Panc1 (cell line): ENCODE measurements at regions not wholly inside any gene's neighbourhood (a gene's known extent, or its start where the extent isn't known, plus 50 kb on each side); places are given as distances from the start of the nearest gene placed in this dataset.
"Not testable (repeated sequence)": the region's sequence is repeated elsewhere in the genome, so short reads cannot be mapped to it uniquely, and the experiment has no call there.

Source experiments
- CTCF ChIP-seq: fragments of 450-650 bp; IDR thresholded peaks from 2 replicates; pipeline ENCODE4 v1.5.1; 2017; ENCODE audit warnings: mild to moderate bottlenecking
- POLR2AphosphoS5 ChIP-seq: IDR thresholded peaks from 2 replicates; pipeline ENCODE4 v1.6.1; 2012; ENCODE audit warnings: mild to moderate bottlenecking, low read depth, low read length, moderate library complexity
- SIN3A ChIP-seq: IDR thresholded peaks from 2 replicates; pipeline ENCODE4 v1.6.1; 2012; ENCODE audit warnings: low read depth, mild to moderate bottlenecking, low read length, moderate library complexity, borderline replicate concordance; ENCODE audit not compliant: insufficient read depth
- TCF7L2 ChIP-seq: IDR thresholded peaks from 2 replicates; pipeline ENCODE4 v1.6.1; 2011; ENCODE audit warnings: mild to moderate bottlenecking, low read depth, low read length, inconsistent platforms

DNA sequence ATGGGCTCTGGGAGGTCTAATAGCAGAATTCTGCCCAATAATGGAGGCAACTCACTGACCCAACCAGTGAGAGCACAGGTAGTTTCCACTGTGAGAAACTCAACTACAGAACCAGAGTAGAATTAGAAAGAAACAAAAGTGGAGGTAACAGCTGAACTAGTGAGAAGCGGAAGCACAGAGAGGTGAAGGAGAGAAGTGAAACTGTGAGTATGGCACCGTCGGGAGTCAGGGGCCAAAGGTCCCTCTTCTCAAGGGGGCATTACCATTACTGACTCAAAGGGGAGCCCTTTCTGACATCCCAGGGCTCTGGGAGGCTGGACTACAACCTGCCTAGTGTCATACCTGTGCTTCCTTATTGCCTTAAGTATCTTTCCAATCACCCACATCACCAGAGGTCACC, 198.3 kb downstream of the TP53TG3F start:
- not testable (repeated sequence) for TF ChIP-seq CTCF, POLR2AphosphoS5, SIN3A, TCF7L2
